Right renal pelvis (tissue), 4 donors: ENCODE measurements at regions not wholly inside any gene's neighbourhood (a gene's known extent, or its start where the extent isn't known, plus 50 kb on each side); places are given as distances from the start of the nearest gene placed in this dataset.
"Not testable (repeated sequence)": the region's sequence is repeated elsewhere in the genome, so short reads cannot be mapped to it uniquely, and the experiment has no call there.

ENCODE experiments used
- DNase-seq, 4 donors: peaks; one replicate each; pipeline ENCODE4 v3.0.0-alpha.2; 2013; ENCODE audit warnings: low read depth in 4 of 4, low spot score in 3 of 4, missing footprints in 1 of 4

- DNase-seq = no peak
Observed at GRCh38 chr1:72483846-72484357, 201.6 kb upstream of the NEGR1 start.

- no peak for DNase-seq
Observed at GRCh38 chr1:72482736-72483413, 200.5 kb upstream of the NEGR1 start.

GRCh38 chr1:72481420-72481970 is 199.2 kb upstream of the NEGR1 start:
- DNase-seq = no peak

DNA sequence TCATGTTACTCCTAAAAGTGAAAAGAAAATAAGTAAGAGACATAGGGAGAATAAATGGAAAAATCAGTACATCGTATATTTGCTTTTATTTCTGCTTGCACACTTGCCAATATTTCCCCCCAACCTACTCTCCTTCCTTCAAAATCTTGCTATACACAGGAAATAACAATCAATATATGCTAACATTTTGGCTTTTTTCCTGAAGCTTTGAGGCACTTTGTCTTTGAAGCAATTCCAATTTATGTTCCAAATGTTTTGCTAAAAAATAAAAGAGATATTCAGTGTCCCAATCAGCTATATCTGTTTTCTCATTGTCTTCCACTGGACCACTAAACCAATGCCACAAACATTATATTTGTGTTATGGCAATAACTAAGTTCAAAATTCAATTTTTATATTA is 184.0 kb upstream of the NEGR1 start:
- no peak for DNase-seq

DNA sequence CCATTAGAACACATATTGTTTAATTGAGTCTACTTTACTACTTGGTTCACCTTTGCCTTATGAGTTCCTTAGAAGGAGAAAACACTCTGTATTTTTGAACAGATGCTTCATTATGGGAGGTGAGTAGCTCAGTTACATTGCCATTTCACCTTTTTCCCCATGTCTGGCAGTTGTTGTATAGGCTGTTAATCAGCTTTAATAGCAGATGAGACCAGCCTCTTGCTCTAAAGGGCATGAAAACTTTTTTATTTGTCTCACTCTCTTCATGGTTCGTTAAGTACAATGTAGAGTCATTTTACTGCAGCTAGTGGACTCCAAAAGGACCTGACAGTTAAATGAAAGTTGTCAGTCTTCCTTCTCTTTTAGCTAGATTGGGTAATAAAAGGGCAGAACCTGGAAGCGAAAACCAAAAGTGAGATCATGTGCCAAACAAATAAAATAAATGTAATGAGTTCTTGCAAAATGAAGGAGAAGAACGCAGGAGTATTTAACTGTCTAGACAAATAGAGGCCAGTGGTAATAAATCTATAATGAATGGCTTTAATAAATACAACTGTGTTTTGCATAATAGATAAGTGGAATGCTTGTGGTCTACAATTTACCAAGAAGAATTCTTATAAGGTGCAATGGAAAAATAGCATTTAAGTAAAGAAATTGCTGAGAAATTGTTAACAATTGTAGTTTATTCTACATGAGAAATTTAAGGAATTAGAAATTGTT is 180.0 kb upstream of the NEGR1 start:
- DNase-seq = peak in 2 of 4 donors; percentile 13 to 16

- DNase-seq = no peak
Observed at GRCh38 chr1:72442262-72442661, 159.9 kb upstream of the NEGR1 start.

DNA sequence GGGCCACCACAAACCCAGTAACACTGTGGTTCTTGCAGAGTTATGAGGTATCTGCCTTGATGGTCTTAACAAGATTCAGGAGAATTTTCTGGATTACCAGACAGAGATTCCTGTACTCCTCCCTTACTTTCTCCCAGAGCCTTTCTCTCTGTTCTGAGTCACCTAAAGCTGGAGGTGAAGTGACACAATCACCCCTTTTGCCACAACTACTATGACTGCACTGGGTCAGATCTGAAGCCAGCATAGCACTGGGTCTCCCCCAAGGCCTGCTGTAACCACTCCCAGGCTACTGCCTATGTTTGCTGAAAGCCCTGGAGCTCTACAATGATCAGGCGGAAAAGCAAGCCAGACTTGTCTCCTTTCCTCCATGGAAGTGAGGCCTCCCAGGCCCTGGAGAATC is 156.7 kb upstream of the NEGR1 start:
- no peak for DNase-seq

- no peak for DNase-seq
Observed at GRCh38 chr1:72438270-72438669, 155.9 kb upstream of the NEGR1 start.

- DNase-seq = no peak
Observed at GRCh38 chr1:72435025-72435424, 152.7 kb upstream of the NEGR1 start.

- no peak for DNase-seq
Observed at GRCh38 chr1:72434070-72434469, 151.7 kb upstream of the NEGR1 start.

DNA sequence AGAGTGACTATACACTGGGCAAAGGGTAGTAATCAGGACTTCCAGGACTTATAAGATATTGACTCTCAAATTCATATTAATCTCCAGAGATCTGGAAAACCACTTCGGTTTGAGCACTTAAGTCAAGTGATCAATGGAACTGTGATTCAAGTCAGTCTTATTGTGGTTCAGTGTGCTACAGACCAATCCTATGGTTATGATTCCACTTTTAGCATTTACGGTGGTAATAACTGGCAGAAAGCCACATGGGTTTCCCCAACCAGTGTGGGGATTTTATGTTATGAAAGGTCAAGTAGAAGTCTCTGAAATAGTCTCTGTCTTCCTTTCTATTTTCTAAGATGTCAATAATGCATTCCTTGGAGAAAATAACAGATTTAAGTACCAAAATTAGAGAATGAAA is 151.3 kb upstream of the NEGR1 start:
- no peak for DNase-seq

DNA sequence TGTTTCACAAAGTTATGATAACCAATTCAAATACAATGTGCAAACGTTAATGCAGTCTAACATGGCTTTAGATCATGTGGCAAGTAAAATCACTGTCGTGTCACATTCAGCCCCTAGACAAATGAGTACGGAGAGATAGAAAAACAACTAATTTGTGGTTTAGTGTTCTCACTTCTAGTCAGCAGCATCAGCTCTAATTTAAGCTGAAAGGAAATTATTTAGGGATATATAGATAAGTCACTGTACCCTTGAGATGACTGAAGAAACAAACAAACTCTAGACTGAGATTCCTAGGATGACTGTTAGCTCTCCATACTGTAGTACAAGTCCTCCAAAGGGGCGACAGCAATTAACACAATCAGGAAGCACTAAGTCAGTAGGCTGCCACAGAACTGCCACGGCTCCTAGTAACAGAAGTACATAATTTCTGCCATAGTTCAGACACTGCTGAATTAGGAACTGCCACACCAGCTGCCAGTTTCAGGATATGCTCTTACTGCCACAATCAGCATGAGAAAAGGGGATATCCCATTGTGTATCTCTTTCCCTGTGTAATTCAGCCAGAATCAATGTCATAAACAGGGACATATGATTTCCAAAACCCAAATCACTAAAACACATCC is 150.4 kb upstream of the NEGR1 start:
- no peak for DNase-seq

DNA sequence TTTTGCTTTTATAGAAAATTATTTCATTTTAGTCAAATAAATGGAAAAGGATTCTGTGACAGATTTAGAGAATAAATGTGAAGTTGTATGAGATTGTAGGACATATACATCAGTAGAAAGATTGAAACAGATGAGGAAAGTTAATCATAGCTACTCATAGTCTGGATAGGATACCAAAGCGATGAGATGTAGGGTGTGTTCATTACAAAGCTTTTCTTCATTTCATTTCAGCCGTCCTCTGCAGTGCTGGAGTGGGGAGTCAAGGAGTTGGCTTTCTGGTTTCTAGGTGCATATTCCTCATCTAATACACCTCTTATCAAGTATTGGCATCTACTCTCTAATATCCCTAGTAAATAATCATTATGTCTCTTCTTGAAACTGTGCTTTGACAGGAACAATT is 149.5 kb upstream of the NEGR1 start:
- no peak for DNase-seq

- DNase-seq = not testable (repeated sequence)
Observed at GRCh38 chr1:72428276-72428675, 145.9 kb upstream of the NEGR1 start.

GRCh38 chr1:72419229-72419628 is 136.9 kb upstream of the NEGR1 start:
- no peak for DNase-seq

- DNase-seq = no peak
Observed at GRCh38 chr1:72412286-72412685, 129.9 kb upstream of the NEGR1 start.

DNA sequence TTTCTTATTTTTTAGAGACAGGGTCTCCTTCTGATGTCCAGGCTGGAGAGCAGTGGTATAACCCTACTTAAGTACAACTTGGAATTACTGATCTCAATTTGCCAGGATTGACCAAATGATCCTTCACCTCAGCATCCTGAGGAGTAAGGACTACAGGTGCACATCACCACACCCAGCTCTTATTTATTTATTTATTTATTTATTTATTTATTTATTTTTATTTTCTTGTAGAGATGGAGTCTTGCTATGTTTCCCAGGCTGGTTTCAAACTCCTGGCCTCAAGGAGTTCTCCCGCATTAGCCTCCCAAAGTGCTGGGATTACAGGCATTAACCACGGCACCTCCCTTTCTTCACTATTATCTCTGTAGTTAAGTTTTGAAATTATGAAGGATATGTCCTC is 117.5 kb upstream of the NEGR1 start:
- no peak for DNase-seq

DNA sequence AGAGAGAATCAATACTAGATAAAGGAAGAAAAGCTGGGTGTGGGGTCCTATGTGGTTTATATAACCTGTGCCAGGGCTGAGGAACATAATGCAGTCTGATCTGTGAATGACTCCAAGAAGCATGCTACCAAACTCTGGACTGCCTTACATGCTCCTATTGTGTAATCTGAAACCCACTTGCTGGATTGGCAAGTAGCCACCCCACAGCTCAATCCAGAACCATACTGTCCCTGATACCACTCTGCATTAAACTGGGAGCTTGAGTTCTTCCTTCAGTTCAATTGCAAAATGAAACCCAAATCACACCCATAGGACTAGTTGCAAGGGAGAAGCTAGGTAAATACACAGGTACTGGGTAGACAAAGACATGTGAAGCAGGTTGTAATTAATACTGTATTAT is 115.4 kb upstream of the NEGR1 start:
- DNase-seq = no peak

GRCh38 chr1:72394457-72394856 is 112.1 kb upstream of the NEGR1 start:
- DNase-seq = no peak

GRCh38 chr1:72379072-72379471 is 96.7 kb upstream of the NEGR1 start:
- no peak for DNase-seq

GRCh38 chr1:72375226-72375625 is 92.9 kb upstream of the NEGR1 start:
- no peak for DNase-seq
